GM19455 (cell line): ENCODE measurements at regions not wholly inside any gene's neighbourhood (a gene's known extent, or its start where the extent isn't known, plus 50 kb on each side); places are given as distances from the start of the nearest gene placed in this dataset.

Experiments
- ATAC-seq: cut with Tn5 transposase; IDR thresholded peaks from one replicate; pipeline ENCODE4 v1.9.1; 2021; ENCODE audit not compliant: unreplicated experiment

GRCh38 chr18:70380915-70381896 lies 92.4 kb downstream of the SOCS6 start:
- no peak for ATAC-seq
